Stimulated activated CD4-positive, alpha-beta T cell treated with anti-CD3 and anti-CD28 coated beads, Interleukin-15, amount 100 ng/mL, for 1 hour (primary cell): ENCODE measurements at regions not wholly inside any gene's neighbourhood (a gene's known extent, or its start where the extent isn't known, plus 50 kb on each side); places are given as distances from the start of the nearest gene placed in this dataset.

Experiments
- DNase-seq, 2 donors: peaks; one replicate each; pipeline ENCODE4 v3.0.0-alpha.2; 2020; ENCODE audit warnings: low read depth in 1 of 2, low spot score in 1 of 2

DNA sequence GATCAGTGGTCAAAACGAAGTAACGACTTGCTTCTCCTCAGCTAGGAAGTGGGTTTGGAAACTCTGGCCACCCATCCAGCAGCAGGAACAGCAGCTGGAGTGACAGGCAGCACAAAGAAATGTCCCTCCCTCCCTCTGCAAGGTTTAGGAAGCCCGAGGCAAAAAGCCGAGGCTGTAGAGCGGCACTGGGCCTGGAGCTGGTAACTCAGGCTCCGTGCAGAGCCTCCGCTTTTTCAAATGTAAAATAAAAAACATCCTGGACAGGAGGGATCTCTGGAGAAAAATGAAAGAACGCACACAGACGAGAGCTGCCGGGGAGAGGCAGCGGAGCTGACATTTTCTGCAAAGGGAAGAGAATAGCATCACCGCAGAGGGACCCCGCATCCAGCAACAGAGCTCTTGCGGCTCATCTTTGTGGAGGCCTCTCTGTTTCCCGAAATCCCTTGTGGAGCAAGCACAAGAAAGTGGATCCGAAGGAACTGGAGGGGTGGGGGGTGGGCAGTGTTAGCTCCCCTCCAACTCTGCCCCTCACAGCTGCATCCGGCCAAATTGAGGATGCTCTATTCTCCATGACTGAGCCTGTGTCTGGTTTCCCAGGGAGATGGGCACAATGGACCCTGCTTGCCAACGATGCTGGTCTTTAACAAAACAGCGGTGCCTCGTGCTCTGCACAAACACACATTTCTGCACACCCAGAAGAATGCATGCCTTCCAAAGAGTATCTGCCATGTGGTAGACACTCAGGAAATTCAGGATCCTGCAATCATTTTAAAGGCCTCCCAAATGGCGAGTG is 335.5 kb upstream of the ZFHX3 start:
- no peak for DNase-seq

- no peak for DNase-seq
These were observed 330.5 kb upstream of the ZFHX3 start for GRCh38 chr16:73378471-73378870.

- DNase-seq: no peak
These were observed 323.8 kb upstream of the ZFHX3 start for GRCh38 chr16:73371584-73372319.

- DNase-seq: no peak
These were observed 321.9 kb upstream of the ZFHX3 start for GRCh38 chr16:73369851-73370250.

- DNase-seq: no peak
These were observed 320.8 kb upstream of the ZFHX3 start for GRCh38 chr16:73368715-73369114.

DNA sequence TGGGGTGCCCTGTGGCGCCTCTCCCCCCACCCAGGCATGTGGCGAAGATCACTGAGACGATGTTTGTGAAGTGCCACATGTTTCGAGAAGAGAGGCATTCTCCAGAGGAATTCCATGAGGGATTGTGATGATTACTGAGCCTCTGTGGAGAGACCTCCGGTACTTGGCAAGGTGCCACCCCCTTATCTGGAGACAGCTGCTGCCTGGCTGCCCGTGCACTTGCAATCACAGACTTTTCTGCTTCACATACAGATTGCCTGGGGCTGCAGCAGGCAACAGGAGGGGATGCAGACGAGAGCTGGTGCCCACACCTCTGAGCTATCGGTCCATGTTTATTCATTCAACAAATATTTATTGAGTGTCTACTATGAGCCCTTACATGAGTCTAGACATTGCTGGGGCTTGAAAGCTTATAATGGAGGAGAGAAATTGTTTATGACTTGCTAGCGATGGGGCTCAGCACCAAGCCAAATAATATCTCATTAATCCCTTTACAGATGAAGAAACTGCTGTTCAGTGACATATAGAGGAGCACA is 317.2 kb upstream of the ZFHX3 start:
- DNase-seq: no peak

DNA sequence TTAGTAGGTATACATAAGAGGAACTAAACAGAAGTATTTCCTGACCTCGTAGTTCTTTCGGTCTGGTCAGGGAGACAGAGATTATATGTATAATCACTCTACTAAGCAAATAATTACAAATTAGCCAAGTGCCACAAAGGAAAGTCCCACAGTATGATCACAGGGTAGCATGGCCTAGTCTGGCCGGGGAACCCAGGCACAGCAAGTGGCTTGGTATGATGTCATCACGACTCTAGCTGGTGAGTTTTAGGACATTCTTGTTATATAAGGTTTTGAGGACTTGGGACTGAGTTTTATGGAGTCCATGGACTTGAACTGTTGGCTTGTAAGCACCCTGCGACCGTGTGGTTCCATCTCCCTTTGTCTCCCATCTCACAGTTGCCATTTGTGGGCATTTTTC is 316.5 kb upstream of the ZFHX3 start:
- no peak for DNase-seq

DNA sequence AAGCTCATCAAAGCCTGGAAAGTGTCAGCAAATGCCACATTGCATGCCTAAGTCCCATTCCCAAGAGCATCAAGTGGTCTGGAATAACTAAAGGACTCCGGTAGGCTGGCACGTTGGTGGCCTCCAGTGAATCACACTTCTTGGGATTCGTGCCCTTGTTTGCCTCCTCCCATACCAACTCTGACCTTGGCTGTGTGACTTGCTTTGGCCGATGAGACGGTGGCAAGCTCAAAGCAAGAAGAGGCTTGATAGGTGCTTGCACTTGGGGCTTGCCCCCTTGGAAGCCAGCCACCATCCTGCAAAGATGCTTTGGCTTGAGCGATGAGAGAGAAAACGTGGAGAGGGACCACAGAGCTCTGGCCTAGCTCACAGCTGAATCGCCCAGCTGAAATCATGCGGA is 313.1 kb upstream of the ZFHX3 start:
- DNase-seq: no peak

- DNase-seq: no peak
These were observed 308.6 kb upstream of the ZFHX3 start for GRCh38 chr16:73356401-73357079.

- DNase-seq: no peak
These were observed 308.1 kb upstream of the ZFHX3 start for GRCh38 chr16:73355981-73356380.

DNA sequence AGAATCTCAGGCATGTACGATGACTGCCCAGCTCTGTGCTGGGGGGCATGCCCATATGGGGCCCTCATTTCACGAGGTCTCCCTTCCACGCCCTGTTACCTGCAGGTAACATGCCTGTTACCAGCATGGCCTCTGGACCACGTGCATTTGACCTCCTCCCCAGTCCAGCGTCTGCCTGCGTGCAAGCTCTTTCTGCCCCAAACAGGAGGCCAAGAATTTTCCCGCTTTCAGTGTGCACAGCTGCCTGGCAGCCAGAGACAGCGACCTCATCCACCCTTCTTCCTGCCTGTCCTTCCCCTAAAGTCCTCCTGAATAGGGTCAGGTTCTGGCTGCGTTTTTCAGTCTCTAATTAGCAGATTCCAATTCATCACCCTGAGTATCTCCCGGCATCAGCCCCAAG is 306.5 kb upstream of the ZFHX3 start:
- DNase-seq: no peak

- no peak for DNase-seq
These were observed 303.0 kb upstream of the ZFHX3 start for GRCh38 chr16:73350707-73351452.

- no peak for DNase-seq
These were observed 299.8 kb upstream of the ZFHX3 start for GRCh38 chr16:73347500-73348375.

- DNase-seq: no peak
These were observed 291.9 kb upstream of the ZFHX3 start for GRCh38 chr16:73339821-73340220.

- no peak for DNase-seq
These were observed 289.7 kb upstream of the ZFHX3 start for GRCh38 chr16:73337373-73338296.

GRCh38 chr16:73329358-73330286 is 281.7 kb upstream of the ZFHX3 start:
- DNase-seq: no peak

- no peak for DNase-seq
These were observed 279.0 kb upstream of the ZFHX3 start for GRCh38 chr16:73326770-73327470.
